ENCODE measurements at regions not wholly inside any gene's neighbourhood (a gene's known extent, or its start where the extent isn't known, plus 50 kb on each side); places are given as distances from the start of the nearest gene placed in this dataset.
A peak's percentile ranks its signal among the peaks of the same experiment; 100 is the strongest.

DNA sequence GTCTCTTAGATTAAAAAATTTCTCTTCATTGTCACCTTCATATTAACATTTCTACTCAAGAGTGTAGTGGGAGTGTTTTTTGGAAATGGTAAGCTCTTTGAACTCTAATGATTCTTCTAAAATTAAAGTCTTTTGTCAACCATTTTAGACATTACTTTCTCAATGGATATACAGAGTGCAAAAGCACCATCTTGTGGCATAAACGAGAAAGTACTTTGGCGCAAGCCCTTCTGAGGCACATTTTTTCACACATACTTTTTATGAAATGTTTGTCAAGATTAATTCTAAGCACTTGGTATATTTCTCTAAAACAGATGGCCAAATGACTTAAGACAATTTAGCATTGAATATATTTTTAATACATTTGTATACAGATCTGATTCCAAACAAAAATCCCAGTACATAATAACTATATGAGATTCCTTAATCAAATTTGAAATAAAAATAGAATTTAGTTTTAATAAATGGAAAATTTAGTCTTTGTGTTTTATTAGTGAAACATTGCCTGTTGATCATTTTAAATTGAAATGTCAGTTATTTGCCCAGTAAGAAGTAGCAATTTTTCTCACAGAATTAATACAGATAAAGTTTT lies 63.3 kb upstream of the GALNT5 start:
- DNase-seq (ENCODE audit: low spot score): peak; percentile 63
- H3K4me3 Mint-ChIP-seq: no peak overlapping the region
- H3K27ac Mint-ChIP-seq: no peak overlapping the region

DNA sequence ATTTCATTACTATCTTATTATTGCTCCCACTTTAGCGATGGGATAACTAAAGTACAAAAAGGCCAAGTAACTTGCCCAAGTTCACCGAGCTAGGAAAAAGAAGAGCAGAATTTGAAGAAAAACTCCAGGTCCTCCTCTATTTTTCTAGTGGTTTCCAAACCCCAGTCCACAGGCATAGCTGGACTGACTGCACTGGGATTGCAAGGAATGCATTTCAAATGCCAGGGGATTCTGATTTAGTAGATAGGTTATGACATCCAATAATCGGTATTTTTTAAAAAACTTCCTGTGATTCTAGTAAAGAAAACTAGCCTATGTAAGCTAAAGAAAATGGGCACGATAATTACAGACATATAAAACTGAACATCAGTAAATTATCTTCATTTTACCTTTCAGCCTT lies 62.7 kb upstream of the GALNT5 start:
- Mint-ChIP-seq H3K9me3 (no peaks in the 10 kb centered on the region), H3K4me1 (peaks cover 4% of the 10 kb centered on the region; the same call in 2 of the 3 replicates), H3K36me3 (ENCODE audit: low read depth) (no peaks in the 10 kb centered on the region), H3K27me3 (ENCODE audit: insufficient read depth, low read depth, poor library complexity) (no peaks in the 10 kb centered on the region), H3K27ac (no peak overlapping the region), H3K4me3 (no peak overlapping the region)
- Histone ChIP-seq H3K27me3 (ENCODE audit: insufficient read depth) (no peaks in the 10 kb centered on the region), H3K9me2 (ENCODE audit: insufficient read depth) (no peaks in the 10 kb centered on the region), H3K4me2 (no peak overlapping the region), H3K79me2 (replicated peaks; ENCODE audit: insufficient read depth) (no peaks in the 10 kb centered on the region), H3K27ac (ENCODE audit: low read depth) (no peak overlapping the region), H3K4me1 (ENCODE audit: insufficient read depth) (no peaks in the 10 kb centered on the region), H3K4me3 (no peak overlapping the region), H2AFZ (no peak overlapping the region), H3K36me3 (ENCODE audit: insufficient read depth) (no peaks in the 10 kb centered on the region), H4K20me1 (replicated peaks; ENCODE audit: insufficient read depth) (no peaks in the 10 kb centered on the region), H3F3A (replicated peaks; ENCODE audit: low read depth) (no peaks in the 10 kb centered on the region)
- DNase-seq (ENCODE audit: low spot score) (no peak), ATAC-seq (no peak)
- no peak for TF ChIP-seq CREB1 (CRISPR knock-in tag; IDR thresholded peaks at IDR 0.05; ENCODE audit: low read depth)
- TF ChIP-seq CTCF (conservative IDR thresholded peaks at IDR 0.05; ENCODE audit: low read depth in 2 of 2): no peak
- no peak for TF ChIP-seq POLR2AphosphoS5 (IDR thresholded peaks at IDR 0.05; ENCODE audit: low read depth)
- no peak for TF ChIP-seq ETS1 (IDR thresholded peaks at IDR 0.05)
- no peak for TF ChIP-seq EZH2 (IDR thresholded peaks at IDR 0.05; ENCODE audit: low read depth, unreplicated experiment)
- TF ChIP-seq EZH2phosphoT487 (IDR thresholded peaks at IDR 0.05; ENCODE audit: unreplicated experiment): no peak
- TF ChIP-seq STAT1 (IDR thresholded peaks at IDR 0.05; ENCODE audit: unreplicated experiment): no peak
- TF ChIP-seq, protein P1, sequence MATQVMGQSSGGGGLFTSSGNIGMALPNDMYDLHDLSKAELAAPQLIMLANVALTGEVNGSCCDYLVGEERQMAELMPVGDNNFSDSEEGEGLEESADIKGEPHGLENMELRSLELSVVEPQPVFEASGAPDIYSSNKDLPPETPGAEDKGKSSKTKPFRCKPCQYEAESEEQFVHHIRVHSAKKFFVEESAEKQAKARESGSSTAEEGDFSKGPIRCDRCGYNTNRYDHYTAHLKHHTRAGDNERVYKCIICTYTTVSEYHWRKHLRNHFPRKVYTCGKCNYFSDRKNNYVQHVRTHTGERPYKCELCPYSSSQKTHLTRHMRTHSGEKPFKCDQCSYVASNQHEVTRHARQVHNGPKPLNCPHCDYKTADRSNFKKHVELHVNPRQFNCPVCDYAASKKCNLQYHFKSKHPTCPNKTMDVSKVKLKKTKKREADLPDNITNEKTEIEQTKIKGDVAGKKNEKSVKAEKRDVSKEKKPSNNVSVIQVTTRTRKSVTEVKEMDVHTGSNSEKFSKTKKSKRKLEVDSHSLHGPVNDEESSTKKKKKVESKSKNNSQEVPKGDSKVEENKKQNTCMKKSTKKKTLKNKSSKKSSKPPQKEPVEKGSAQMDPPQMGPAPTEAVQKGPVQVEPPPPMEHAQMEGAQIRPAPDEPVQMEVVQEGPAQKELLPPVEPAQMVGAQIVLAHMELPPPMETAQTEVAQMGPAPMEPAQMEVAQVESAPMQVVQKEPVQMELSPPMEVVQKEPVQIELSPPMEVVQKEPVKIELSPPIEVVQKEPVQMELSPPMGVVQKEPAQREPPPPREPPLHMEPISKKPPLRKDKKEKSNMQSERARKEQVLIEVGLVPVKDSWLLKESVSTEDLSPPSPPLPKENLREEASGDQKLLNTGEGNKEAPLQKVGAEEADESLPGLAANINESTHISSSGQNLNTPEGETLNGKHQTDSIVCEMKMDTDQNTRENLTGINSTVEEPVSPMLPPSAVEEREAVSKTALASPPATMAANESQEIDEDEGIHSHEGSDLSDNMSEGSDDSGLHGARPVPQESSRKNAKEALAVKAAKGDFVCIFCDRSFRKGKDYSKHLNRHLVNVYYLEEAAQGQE (IDR thresholded peaks at IDR 0.05; ENCODE audit: unreplicated experiment): no peak
- no peak for TF ChIP-seq JUNB (IDR thresholded peaks at IDR 0.05; ENCODE audit: unreplicated experiment)

More for the DNA sequence above, 63.3 kb upstream of the GALNT5 start:
- Histone ChIP-seq H3F3A (replicated peaks; ENCODE audit: low read depth) (no peaks in the 10 kb centered on the region), H3K4me1 (ENCODE audit: insufficient read depth) (no peaks in the 10 kb centered on the region), H3K27ac (ENCODE audit: low read depth) (no peak overlapping the region), H3K27me3 (ENCODE audit: insufficient read depth) (no peaks in the 10 kb centered on the region), H3K4me2 (no peak overlapping the region), H4K20me1 (replicated peaks; ENCODE audit: insufficient read depth) (no peaks in the 10 kb centered on the region), H3K9me2 (ENCODE audit: insufficient read depth) (no peaks in the 10 kb centered on the region), H3K4me3 (no peak overlapping the region), H3K79me2 (replicated peaks; ENCODE audit: insufficient read depth) (no peaks in the 10 kb centered on the region), H2AFZ (no peak overlapping the region), H3K36me3 (ENCODE audit: insufficient read depth) (no peaks in the 10 kb centered on the region)
- no peaks in the 10 kb centered on the region for H3K27me3 Mint-ChIP-seq (ENCODE audit: insufficient read depth, low read depth, poor library complexity)
- H3K36me3 Mint-ChIP-seq (ENCODE audit: low read depth): no peaks in the 10 kb centered on the region
- peak; percentile 27; the same call in 1 of the 3 replicates for ATAC-seq
- TF ChIP-seq ZNF331 (CRISPR knock-in tag; IDR thresholded peaks at IDR 0.05; ENCODE audit: low read depth) (no peak), CTCF (conservative IDR thresholded peaks at IDR 0.05; ENCODE audit: low read depth in 2 of 2) (peak; percentile 79 to 87)
- H3K4me1 Mint-ChIP-seq: peaks cover 4% of the 10 kb centered on the region; the same call in 2 of the 3 replicates
- H3K9me3 Mint-ChIP-seq: no peaks in the 10 kb centered on the region
